ENCODE measurements at regions not wholly inside any gene's neighbourhood (a gene's known extent, or its start where the extent isn't known, plus 50 kb on each side); places are given as distances from the start of the nearest gene placed in this dataset.

- Mint-ChIP-seq H3K9me3 (no peaks in the 10 kb centered on the region), H3K4me3 (no peak overlapping the region), H3K36me3 (ENCODE audit: low read depth) (no peaks in the 10 kb centered on the region), H3K27me3 (ENCODE audit: low read depth) (no peaks in the 10 kb centered on the region), H3K27ac (ENCODE audit: unreplicated experiment) (no peak overlapping the region), H3K4me1 (peaks cover 5% of the 10 kb centered on the region)
- DNase-seq (ENCODE audit: low read depth, low spot score), result no peak
- TF ChIP-seq CTCF (conservative IDR thresholded peaks at IDR 0.05), result no peak
Observed at GRCh38 chr2:167388497-167388896, 500.2 kb downstream of the XIRP2 start.

GRCh38 chr2:167386694-167387093 is 498.4 kb downstream of the XIRP2 start:
- H3K4me1 Mint-ChIP-seq, result peaks cover 5% of the 10 kb centered on the region
- DNase-seq (ENCODE audit: low read depth, low spot score), result no peak
- no peaks in the 10 kb centered on the region for H3K9me3 Mint-ChIP-seq
- H3K27me3 Mint-ChIP-seq (ENCODE audit: low read depth), result no peaks in the 10 kb centered on the region
- no peaks in the 10 kb centered on the region for H3K36me3 Mint-ChIP-seq (ENCODE audit: low read depth)
- H3K4me3 Mint-ChIP-seq, result no peak overlapping the region
- H3K27ac Mint-ChIP-seq (ENCODE audit: unreplicated experiment), result no peak overlapping the region
- TF ChIP-seq CTCF (conservative IDR thresholded peaks at IDR 0.05), result no peak

GRCh38 chr2:167383610-167384194 is 495.4 kb downstream of the XIRP2 start:
- Mint-ChIP-seq H3K36me3 (ENCODE audit: low read depth) (peaks cover 2% of the 10 kb centered on the region), H3K27ac (ENCODE audit: unreplicated experiment) (no peak overlapping the region)
- TF ChIP-seq CTCF (conservative IDR thresholded peaks at IDR 0.05), result no peak

GRCh38 chr2:167381349-167381748 is 493.1 kb downstream of the XIRP2 start:
- Mint-ChIP-seq H3K27ac (ENCODE audit: unreplicated experiment) (no peak overlapping the region), H3K9me3 (peaks cover 6% of the 10 kb centered on the region), H3K4me1 (no peaks in the 10 kb centered on the region), H3K27me3 (ENCODE audit: low read depth) (no peaks in the 10 kb centered on the region), H3K4me3 (no peak overlapping the region), H3K36me3 (ENCODE audit: low read depth) (peaks cover 8% of the 10 kb centered on the region)
- no peak for DNase-seq (ENCODE audit: low read depth, low spot score)
- no peak for TF ChIP-seq CTCF (conservative IDR thresholded peaks at IDR 0.05)

More at GRCh38 chr2:167383610-167384194, 495.4 kb downstream of the XIRP2 start:
- Mint-ChIP-seq H3K4me1 (peaks cover 5% of the 10 kb centered on the region), H3K4me3 (no peak overlapping the region), H3K27me3 (ENCODE audit: low read depth) (no peaks in the 10 kb centered on the region), H3K9me3 (no peaks in the 10 kb centered on the region)
- no peak for DNase-seq (ENCODE audit: low read depth, low spot score)

DNA sequence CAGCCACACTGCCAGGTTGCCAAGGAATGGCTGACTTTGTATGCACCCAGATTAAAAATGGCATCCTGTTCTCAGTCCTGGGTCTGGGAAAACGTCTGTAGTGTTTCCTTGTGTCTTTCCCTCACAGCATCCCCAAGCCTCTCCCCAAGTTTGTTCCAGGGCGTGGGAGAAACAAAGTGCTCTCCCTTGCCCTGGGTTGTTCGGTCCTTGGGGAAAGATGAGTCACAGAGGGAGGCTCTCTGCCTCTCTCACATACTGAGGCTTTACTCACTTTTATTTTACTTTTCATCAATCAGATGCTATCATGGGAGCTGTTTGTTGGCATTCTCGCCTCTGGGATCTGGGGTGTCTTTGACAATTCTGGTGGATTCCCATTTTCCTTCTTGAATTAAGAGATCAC is 492.3 kb downstream of the XIRP2 start:
- H3K36me3 Mint-ChIP-seq (ENCODE audit: low read depth), result peaks cover 8% of the 10 kb centered on the region
- H3K4me3 Mint-ChIP-seq, result no peak overlapping the region
- no peak for DNase-seq (ENCODE audit: low read depth, low spot score)
- no peaks in the 10 kb centered on the region for H3K27me3 Mint-ChIP-seq (ENCODE audit: low read depth)
- TF ChIP-seq CTCF (conservative IDR thresholded peaks at IDR 0.05), result no peak
- H3K27ac Mint-ChIP-seq (ENCODE audit: unreplicated experiment), result no peak overlapping the region
- no peaks in the 10 kb centered on the region for H3K4me1 Mint-ChIP-seq
- peaks cover 6% of the 10 kb centered on the region for H3K9me3 Mint-ChIP-seq

Measured in neural crest cell (in vitro differentiated cells).